Tibial artery (tissue), 4 donors: ENCODE measurements at regions not wholly inside any gene's neighbourhood (a gene's known extent, or its start where the extent isn't known, plus 50 kb on each side); places are given as distances from the start of the nearest gene placed in this dataset.

Source experiments
- DNase-seq, 2 donors: peaks; one replicate each; pipeline ENCODE4 v3.0.0-alpha.2; 2019
- H3K27ac ChIP-seq, 2 donors: fragments of 200-600 bp; sonication (generic) in 1 of 2; 1 replicate in 1 of 2; 2 replicates in 1 of 2; pipeline ENCODE4 v1.5.1; 2018 to 2019; ENCODE audit warnings: mild to moderate bottlenecking in 1 of 2
- H3K27me3 ChIP-seq, 2 donors: fragments of 200-600 bp; sonication (generic) in 1 of 2; one replicate each; pipeline versions ENCODE4 v1.5.1 to v1.6.0; 2016 to 2019
- H3K36me3 ChIP-seq, 3 donors: fragments of 200-600 bp; sonication (generic) in 2 of 3; one replicate each; pipeline ENCODE4 v1.5.1; 2016 to 2019; ENCODE audit warnings: mild to moderate bottlenecking in 2 of 3
- H3K4me1 ChIP-seq, 4 donors: fragments of 200-600 bp; sonication (generic) in 2 of 4; 1 replicate in 3 of 4; 2 replicates in 1 of 4; pipeline ENCODE4 v1.5.1; 2016 to 2019
- H3K4me3 ChIP-seq, 2 donors: fragments of 200-600 bp; sonication (generic) in 1 of 2; 1 replicate in 1 of 2; 2 replicates in 1 of 2; pipeline ENCODE4 v1.5.1; 2018 to 2019; ENCODE audit warnings: mild to moderate bottlenecking in 2 of 2
- H3K9me3 ChIP-seq, 3 donors: fragments of 200-600 bp; sonication (generic) in 1 of 3; one replicate each; pipeline ENCODE4 v1.5.1; 2016 to 2019
- intact Hi-C: fragments of 100-400 bp; cut with DNase I; formaldehyde crosslinking; loops from one replicate; pipeline ENCODE4 v1.15.0; 2023; ENCODE audit warnings: low total_unique reads
- TF ChIP-seq, protein P1 (sequence below), 2 experiments: fragments of 200-600 bp in 1 of 2; fragments of 450-650 bp in 1 of 2; IDR thresholded peaks; one replicate each; pipeline ENCODE4 v1.5.1; 2017 to 2019; ENCODE audit warnings: antibody characterized with exemption in 2 of 2, mild to moderate bottlenecking in 1 of 2, moderate library complexity in 1 of 2

DNA sequence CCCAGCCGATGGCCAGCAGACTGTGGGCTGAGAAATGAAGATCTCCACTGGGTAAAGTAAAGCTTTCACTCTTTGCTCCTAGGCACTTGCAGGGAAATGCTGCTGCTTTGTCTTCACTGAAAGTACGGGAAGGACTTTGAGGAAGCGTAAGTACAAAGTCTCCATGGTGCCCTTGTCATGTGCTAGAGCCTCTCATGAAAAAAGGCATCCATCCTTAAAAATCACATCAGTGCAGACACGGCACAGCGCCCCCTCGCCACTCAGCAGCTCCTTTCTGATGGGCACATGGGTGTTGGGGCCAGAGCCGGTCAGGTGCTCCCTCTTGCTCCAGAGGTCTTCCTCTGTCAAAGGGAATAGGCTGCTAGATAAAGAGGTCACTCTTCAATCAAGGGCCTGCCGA is 87.8 kb upstream of the CALM2 start:
- H3K4me1 ChIP-seq, result peaks cover 0 to 9% (median 1%) of the 10 kb centered on the region in 4 donors
- no peak overlapping the region for H3K27ac ChIP-seq
- no peaks in the 10 kb centered on the region for H3K9me3 ChIP-seq
- DNase-seq, result no peak
- TF ChIP-seq, protein P1, sequence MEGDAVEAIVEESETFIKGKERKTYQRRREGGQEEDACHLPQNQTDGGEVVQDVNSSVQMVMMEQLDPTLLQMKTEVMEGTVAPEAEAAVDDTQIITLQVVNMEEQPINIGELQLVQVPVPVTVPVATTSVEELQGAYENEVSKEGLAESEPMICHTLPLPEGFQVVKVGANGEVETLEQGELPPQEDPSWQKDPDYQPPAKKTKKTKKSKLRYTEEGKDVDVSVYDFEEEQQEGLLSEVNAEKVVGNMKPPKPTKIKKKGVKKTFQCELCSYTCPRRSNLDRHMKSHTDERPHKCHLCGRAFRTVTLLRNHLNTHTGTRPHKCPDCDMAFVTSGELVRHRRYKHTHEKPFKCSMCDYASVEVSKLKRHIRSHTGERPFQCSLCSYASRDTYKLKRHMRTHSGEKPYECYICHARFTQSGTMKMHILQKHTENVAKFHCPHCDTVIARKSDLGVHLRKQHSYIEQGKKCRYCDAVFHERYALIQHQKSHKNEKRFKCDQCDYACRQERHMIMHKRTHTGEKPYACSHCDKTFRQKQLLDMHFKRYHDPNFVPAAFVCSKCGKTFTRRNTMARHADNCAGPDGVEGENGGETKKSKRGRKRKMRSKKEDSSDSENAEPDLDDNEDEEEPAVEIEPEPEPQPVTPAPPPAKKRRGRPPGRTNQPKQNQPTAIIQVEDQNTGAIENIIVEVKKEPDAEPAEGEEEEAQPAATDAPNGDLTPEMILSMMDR (IDR thresholded peaks at IDR 0.05), result no peak
- H3K27me3 ChIP-seq, result no peaks in the 10 kb centered on the region
- H3K36me3 ChIP-seq, result no peaks in the 10 kb centered on the region
- intact Hi-C loops, result no loop called here
- H3K4me3 ChIP-seq, result no peak overlapping the region

- intact Hi-C loops, result no loop called here
- Histone ChIP-seq H3K27ac (no peak overlapping the region), H3K4me3 (no peak overlapping the region), H3K36me3 (no peaks in the 10 kb centered on the region), H3K9me3 (no peaks in the 10 kb centered on the region), H3K4me1 (no peaks in the 10 kb centered on the region), H3K27me3 (no peaks in the 10 kb centered on the region)
- no peak for DNase-seq
- TF ChIP-seq, protein P1 (IDR thresholded peaks at IDR 0.05), result no peak
These were observed 86.3 kb upstream of the CALM2 start for GRCh38 chr2:47262657-47263056.

GRCh38 chr2:47260971-47261370 is 84.7 kb upstream of the CALM2 start:
- Histone ChIP-seq H3K27ac (no peak overlapping the region), H3K27me3 (no peaks in the 10 kb centered on the region), H3K4me1 (no peaks in the 10 kb centered on the region), H3K36me3 (no peaks in the 10 kb centered on the region), H3K4me3 (no peak overlapping the region), H3K9me3 (no peaks in the 10 kb centered on the region)
- no peak for DNase-seq
- TF ChIP-seq, protein P1 (IDR thresholded peaks at IDR 0.05), result no peak
- intact Hi-C loops, result no loop called here

DNA sequence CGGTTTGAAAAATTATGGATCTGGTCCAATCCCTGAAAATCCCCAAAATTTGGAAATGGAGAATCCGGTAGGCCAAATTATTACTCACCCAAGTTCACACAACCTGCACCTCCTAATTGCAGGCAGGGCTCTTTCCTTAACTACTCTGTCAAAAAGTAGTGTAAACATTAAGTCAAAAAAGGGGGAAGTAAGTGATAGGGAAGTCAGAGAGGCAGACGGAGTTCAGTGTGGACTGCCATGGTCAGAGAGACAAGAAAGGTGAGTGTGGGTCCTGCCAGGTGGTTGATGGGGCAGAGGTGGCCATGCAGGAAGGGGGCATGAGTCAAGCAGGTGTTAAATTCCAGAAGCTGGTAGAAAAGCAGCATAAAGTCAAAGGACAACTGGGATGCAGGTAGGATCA is 83.5 kb upstream of the CALM2 start:
- Histone ChIP-seq H3K36me3 (no peaks in the 10 kb centered on the region), H3K4me3 (no peak overlapping the region), H3K27ac (no peak overlapping the region), H3K4me1 (no peaks in the 10 kb centered on the region), H3K9me3 (no peaks in the 10 kb centered on the region), H3K27me3 (no peaks in the 10 kb centered on the region)
- intact Hi-C loops, result no loop called here
- TF ChIP-seq, protein P1 (IDR thresholded peaks at IDR 0.05), result no peak
- DNase-seq, result no peak

GRCh38 chr2:47257946-47258348 is 81.6 kb upstream of the CALM2 start:
- no peak for DNase-seq
- intact Hi-C loops, result no loop called here
- H3K27ac ChIP-seq, result no peak overlapping the region

More at GRCh38 chr2:47257946-47258348, 81.6 kb upstream of the CALM2 start:
- H3K27me3 ChIP-seq, result no peaks in the 10 kb centered on the region
- no peaks in the 10 kb centered on the region for H3K36me3 ChIP-seq
- TF ChIP-seq, protein P1 (IDR thresholded peaks at IDR 0.05), result no peak
- H3K4me3 ChIP-seq, result no peak overlapping the region
- H3K9me3 ChIP-seq, result no peaks in the 10 kb centered on the region
- H3K4me1 ChIP-seq, result no peaks in the 10 kb centered on the region
